AG09309 (cell line): ENCODE measurements at regions not wholly inside any gene's neighbourhood (a gene's known extent, or its start where the extent isn't known, plus 50 kb on each side); places are given as distances from the start of the nearest gene placed in this dataset.

Experiments used
- DNase-seq: peaks from one replicate; pipeline ENCODE4 v3.0.0-alpha.2; 2010; ENCODE audit warnings: low read depth
- H3K4me3 ChIP-seq: 2 replicates; pipeline ENCODE4 v1.5.1; 2011; ENCODE audit warnings: mild to moderate bottlenecking, low read depth, low read length, moderate library complexity; ENCODE audit not compliant: control insufficient read depth
- TF ChIP-seq, protein P1 (sequence below): IDR thresholded peaks from 2 replicates; pipeline ENCODE4 v1.5.1; 2011; ENCODE audit warnings: mild to moderate bottlenecking, low read depth, low read length, inconsistent platforms; ENCODE audit not compliant: insufficient read depth, control insufficient read depth; ENCODE audit errors: missing control alignments

DNA sequence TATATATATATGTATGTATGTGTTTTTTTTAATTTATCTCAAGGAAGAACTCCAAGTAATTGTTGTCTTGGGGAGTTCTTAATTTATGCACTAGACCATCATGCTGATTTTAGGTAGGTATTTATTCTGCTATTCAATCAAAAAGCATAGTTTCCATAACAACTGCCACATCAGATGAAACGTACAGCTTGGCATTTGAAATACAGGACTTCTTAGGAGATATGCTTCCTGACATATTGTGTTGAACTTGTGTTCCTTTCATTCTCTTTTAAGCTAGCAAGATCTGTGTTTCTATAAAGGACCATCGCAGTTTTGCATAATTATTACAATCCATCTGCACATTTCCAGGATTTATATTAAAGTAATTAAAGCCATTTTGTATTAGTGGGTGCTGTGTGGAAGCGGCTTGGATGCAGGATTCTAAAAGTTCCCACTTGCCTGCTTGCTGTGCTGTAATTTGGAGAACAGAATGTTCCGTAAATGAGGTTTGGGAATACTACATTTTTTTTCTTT is 343.5 kb upstream of the FANCL start:
- no peak for DNase-seq
- TF ChIP-seq, protein P1, sequence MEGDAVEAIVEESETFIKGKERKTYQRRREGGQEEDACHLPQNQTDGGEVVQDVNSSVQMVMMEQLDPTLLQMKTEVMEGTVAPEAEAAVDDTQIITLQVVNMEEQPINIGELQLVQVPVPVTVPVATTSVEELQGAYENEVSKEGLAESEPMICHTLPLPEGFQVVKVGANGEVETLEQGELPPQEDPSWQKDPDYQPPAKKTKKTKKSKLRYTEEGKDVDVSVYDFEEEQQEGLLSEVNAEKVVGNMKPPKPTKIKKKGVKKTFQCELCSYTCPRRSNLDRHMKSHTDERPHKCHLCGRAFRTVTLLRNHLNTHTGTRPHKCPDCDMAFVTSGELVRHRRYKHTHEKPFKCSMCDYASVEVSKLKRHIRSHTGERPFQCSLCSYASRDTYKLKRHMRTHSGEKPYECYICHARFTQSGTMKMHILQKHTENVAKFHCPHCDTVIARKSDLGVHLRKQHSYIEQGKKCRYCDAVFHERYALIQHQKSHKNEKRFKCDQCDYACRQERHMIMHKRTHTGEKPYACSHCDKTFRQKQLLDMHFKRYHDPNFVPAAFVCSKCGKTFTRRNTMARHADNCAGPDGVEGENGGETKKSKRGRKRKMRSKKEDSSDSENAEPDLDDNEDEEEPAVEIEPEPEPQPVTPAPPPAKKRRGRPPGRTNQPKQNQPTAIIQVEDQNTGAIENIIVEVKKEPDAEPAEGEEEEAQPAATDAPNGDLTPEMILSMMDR, result no peak
- H3K4me3 ChIP-seq, result no peak overlapping the region

DNA sequence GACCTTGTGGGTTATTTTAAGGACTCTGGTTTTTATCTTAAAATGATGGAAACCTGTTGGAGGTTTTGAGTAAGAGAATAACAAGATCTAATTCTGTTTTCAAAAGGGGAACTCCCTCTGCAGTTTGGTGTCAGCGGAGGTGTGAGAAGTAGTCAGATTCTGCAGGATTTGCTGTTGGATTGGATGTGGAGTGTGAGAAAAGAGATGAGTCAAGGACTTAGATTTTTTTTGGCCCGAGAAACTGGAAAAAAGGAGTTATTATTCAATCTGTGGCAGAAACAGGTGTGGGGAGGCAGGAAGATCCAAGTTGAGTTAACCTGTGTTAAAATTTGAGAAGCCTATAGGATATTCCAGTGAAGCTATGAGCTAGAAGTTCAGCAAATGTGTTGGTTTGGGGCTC is 337.2 kb upstream of the FANCL start:
- DNase-seq, result no peak
- no peak overlapping the region for H3K4me3 ChIP-seq
- TF ChIP-seq, protein P1, result no peak

DNA sequence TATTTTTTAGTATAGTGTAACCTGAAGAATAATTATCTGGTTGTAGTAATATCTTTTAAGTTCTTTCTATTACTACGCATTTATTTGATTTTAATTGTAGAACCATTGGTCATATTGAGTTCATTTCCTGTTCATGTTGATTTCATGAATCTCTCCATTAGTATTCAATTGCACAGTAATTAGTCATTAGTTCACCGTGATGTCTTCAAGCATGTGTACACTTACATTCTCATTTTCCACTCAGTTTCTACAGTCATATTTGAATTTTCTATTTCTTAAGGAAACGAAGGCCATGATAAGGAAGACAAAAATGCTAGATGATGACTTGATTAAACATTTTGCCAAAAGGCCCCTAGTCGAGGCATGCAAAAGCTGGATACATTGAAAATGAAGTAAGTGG is 333.7 kb upstream of the FANCL start:
- DNase-seq, result no peak
- H3K4me3 ChIP-seq, result no peak overlapping the region
- TF ChIP-seq, protein P1, result no peak

DNA sequence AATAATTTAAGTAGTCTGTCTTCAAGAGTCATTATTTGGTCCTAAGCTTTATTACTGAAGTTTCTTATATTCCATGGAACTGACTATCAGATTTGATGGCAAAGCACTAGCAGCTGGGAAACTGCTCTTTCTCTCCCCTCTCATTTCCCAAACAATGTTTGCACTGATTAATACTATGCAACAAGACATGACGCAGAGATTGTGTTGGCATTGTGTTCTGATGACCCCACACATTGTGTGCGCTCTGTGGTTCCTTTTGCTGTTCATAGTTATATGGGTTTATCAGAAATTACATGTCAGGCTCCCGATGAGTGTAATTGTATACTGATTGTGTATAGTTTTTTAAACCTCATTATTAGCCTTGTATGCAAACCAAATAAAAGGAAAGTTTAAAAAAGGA is 331.6 kb upstream of the FANCL start:
- no peak overlapping the region for H3K4me3 ChIP-seq
- DNase-seq, result no peak
- TF ChIP-seq, protein P1, result no peak

DNA sequence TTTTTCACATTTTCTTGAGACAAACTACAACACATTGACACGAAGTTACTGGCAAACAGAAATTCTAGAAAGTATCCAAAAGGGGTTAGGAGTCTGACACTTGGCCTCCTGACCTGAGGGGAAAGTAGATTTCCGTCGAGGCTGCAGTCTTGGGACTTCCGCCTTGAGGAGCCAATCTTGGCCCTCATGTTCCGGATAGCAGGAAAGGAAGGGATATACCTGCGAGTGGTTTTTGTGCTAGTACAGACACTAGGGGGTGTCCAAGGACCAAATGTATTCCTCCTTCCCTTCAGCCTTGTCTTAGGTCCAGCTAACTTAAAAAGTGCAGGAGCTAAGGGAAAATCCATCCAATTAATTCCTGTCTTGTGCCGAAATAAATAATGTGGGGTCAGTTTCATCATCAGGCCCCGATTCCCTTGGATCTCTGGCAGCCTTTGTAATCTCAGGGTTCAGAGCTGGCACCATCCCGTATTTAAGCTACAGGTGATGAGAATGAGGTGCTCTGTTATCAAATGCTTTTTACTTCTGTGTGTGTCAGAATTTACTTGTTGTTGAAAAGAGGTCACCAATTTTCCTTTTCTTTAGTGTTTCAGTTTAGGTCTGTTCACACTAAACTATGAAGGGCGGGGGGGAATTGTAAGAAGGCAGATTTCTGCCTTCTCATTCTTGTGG is 330.2 kb upstream of the FANCL start:
- TF ChIP-seq, protein P1, result peak; percentile 78
- DNase-seq, result peak; percentile 23
- no peak overlapping the region for H3K4me3 ChIP-seq

DNA sequence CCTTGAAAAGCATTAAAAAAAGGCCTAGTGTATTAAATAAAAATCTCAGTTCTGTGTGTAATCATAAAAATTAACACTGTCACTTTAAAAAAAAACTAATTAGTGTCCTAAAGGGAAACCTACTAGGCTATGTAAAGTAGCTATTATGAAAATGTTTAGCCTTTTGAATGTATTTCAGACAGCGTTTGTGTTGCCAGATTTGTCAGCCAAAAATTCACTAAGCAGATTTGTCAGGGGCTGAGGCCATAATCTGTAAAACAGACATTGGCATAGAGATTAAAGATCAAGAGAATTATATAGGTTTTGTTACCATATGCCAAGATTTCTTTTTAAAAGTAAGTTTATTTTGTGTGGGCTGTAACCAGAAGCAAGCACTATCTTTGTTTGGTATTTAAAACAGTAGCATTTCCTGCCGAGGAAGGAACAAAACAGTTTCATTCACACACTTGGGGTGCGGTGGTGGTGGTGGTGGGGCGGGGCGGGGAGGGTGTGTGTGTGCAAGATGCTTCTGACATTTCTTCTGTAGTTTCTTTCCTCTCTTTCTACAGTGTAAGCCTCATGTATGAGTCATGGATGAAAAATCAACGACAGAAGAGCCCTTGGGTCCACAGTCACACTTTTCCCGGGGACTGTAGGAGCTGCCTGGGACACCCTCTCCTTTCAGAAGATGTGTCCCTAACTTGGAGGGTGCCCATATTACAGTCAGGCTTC is 328.5 kb upstream of the FANCL start:
- no peak overlapping the region for H3K4me3 ChIP-seq
- TF ChIP-seq, protein P1, result no peak
- no peak for DNase-seq
